CD4-positive, alpha-beta T cell (primary cell): ENCODE measurements at regions not wholly inside any gene's neighbourhood (a gene's known extent, or its start where the extent isn't known, plus 50 kb on each side); places are given as distances from the start of the nearest gene placed in this dataset.

Experiments
- ATAC-seq: fragments of 200-7000 bp; cut with Tn5 transposase; one replicate; pipeline ENCODE4 v1.10.0; 2022; ENCODE audit warnings: mild to moderate bottlenecking; ENCODE audit not compliant: poor library complexity
- CTCF ChIA-PET: fragments of 350-600 bp; sonication (Branson Sonifier 250); formaldehyde crosslinking; loops from one replicate; lab custom pipeline; 2021; ENCODE audit warnings: antibody characterized with exemption, inconsistent platforms; lab: Charles Lee
- POLR2A ChIA-PET: fragments of 350-600 bp; sonication (Branson Sonifier 250); formaldehyde crosslinking; loops from one replicate; lab custom pipeline; 2021; ENCODE audit warnings: antibody characterized with exemption, inconsistent platforms; lab: Charles Lee
- DNase-seq, 14 experiments: peaks; one replicate each; pipeline ENCODE4 v3.0.0-alpha.2; 2013 to 2020; ENCODE audit warnings: mixed read lengths in 2 of 14
- H3K27ac ChIP-seq, 2 donors: one replicate each; pipeline versions ENCODE4 v1.5.1 to v1.7.0; 2013; ENCODE audit warnings: low read length in 2 of 2, low read depth in 1 of 2, mild to moderate bottlenecking in 1 of 2
- H3K27me3 ChIP-seq, 2 experiments: 1 replicate in 1 of 2; 2 replicates in 1 of 2; pipeline versions ENCODE4 v1.6.1 to v1.7.0; 2013; ENCODE audit warnings: low read length in 2 of 2, control low read depth in 1 of 2, mild to moderate bottlenecking in 1 of 2, moderate library complexity in 1 of 2; ENCODE audit not compliant: insufficient read depth in 2 of 2, control insufficient read depth in 1 of 2
- H3K36me3 ChIP-seq: one replicate; pipeline ENCODE4 v1.6.1; 2013; ENCODE audit warnings: low read length, control low read depth; ENCODE audit not compliant: insufficient read depth
- H3K4me1 ChIP-seq: one replicate; pipeline ENCODE4 v1.6.1; 2013; ENCODE audit warnings: low read length, control low read depth; ENCODE audit not compliant: insufficient read depth
- H3K4me3 ChIP-seq: one replicate; pipeline ENCODE4 v1.5.1; 2013; ENCODE audit warnings: mild to moderate bottlenecking, low read length, moderate library complexity
- H3K9me3 ChIP-seq, 2 experiments: 1 replicate in 1 of 2; 2 replicates in 1 of 2; pipeline versions ENCODE4 v1.6.1 to v1.7.0; 2013; ENCODE audit warnings: low read length in 2 of 2, mild to moderate bottlenecking in 2 of 2, control low read depth in 1 of 2, moderate library complexity in 1 of 2; ENCODE audit not compliant: control insufficient read depth in 1 of 2, insufficient read depth in 1 of 2
- H3K27ac Mint-ChIP-seq: one replicate; pipeline ENCODE4 v1.8.0; 2020; ENCODE audit warnings: mixed read lengths
- H3K27me3 Mint-ChIP-seq: one replicate; pipeline ENCODE4 v1.8.0; 2021; ENCODE audit warnings: mixed read lengths
- H3K36me3 Mint-ChIP-seq: one replicate; pipeline ENCODE4 v1.8.0; 2021; ENCODE audit warnings: low read depth, mixed read lengths
- H3K4me1 Mint-ChIP-seq: one replicate; pipeline ENCODE4 v1.8.0; 2021; ENCODE audit warnings: low read depth, mixed read lengths
- H3K4me3 Mint-ChIP-seq: one replicate; pipeline ENCODE4 v1.8.0; 2020; ENCODE audit warnings: mild to moderate bottlenecking, mixed read lengths
- H3K9me3 Mint-ChIP-seq: one replicate; pipeline ENCODE4 v1.8.0; 2020; ENCODE audit warnings: mixed read lengths
- CTCF ChIP-seq: fragments of 200-600 bp; IDR thresholded peaks from one replicate; pipeline ENCODE4 v1.8.0; 2022; ENCODE audit warnings: antibody characterized with exemption, mild to moderate bottlenecking
- intact Hi-C, 2 experiments: fragments of 100-400 bp; cut with DNase I in 1 of 2; cut with micrococcal nuclease in 1 of 2; formaldehyde crosslinking; loops; one replicate each; pipeline versions ENCODE4 v1.15.1 to v1.9.0; 2023 to 2025; cut with DNase I, micrococcal nuclease

GRCh38 chr2:57461624-57462023 is 585.0 kb upstream of the VRK2 start:
- Mint-ChIP-seq H3K4me3 (no peak overlapping the region), H3K9me3 (peaks cover 6% of the 10 kb centered on the region), H3K4me1 (no peaks in the 10 kb centered on the region), H3K27me3 (no peaks in the 10 kb centered on the region), H3K36me3 (no peaks in the 10 kb centered on the region), H3K27ac (no peak overlapping the region)
- POLR2A ChIA-PET = no interaction called here
- H3K4me1 ChIP-seq = no peaks in the 10 kb centered on the region
- no peak for TF ChIP-seq CTCF
- no peak overlapping the region for H3K4me3 ChIP-seq
- intact Hi-C loops = no loop called here
- CTCF ChIA-PET = no interaction called here
- no peak overlapping the region for H3K27ac ChIP-seq
- no peaks in the 10 kb centered on the region for H3K27me3 ChIP-seq
- ATAC-seq (no peak), DNase-seq (no peak)
- peaks cover 0 to 5% of the 10 kb centered on the region in 2 experiments for H3K9me3 ChIP-seq
- H3K36me3 ChIP-seq = no peaks in the 10 kb centered on the region

- Mint-ChIP-seq H3K27me3 (no peaks in the 10 kb centered on the region), H3K4me1 (no peaks in the 10 kb centered on the region), H3K4me3 (no peak overlapping the region), H3K27ac (no peak overlapping the region), H3K36me3 (no peaks in the 10 kb centered on the region), H3K9me3 (peaks cover 5% of the 10 kb centered on the region)
- no peak for TF ChIP-seq CTCF
- no peak for ATAC-seq
- no peak overlapping the region for H3K4me3 ChIP-seq
- POLR2A ChIA-PET = no interaction called here
- CTCF ChIA-PET = no interaction called here
- no peaks in the 10 kb centered on the region for H3K4me1 ChIP-seq
- no peak overlapping the region for H3K27ac ChIP-seq
- intact Hi-C loops = no loop called here
- H3K27me3 ChIP-seq = no peaks in the 10 kb centered on the region
- no peak for DNase-seq
- peaks cover 0 to 8% of the 10 kb centered on the region in 2 experiments for H3K9me3 ChIP-seq
- H3K36me3 ChIP-seq = no peaks in the 10 kb centered on the region
Measured at GRCh38 chr2:57465067-57465466, 581.5 kb upstream of the VRK2 start.

GRCh38 chr2:57465967-57466366 is 580.6 kb upstream of the VRK2 start:
- no peak overlapping the region for H3K4me3 ChIP-seq
- ChIA-PET POLR2A (no interaction called here), CTCF (no interaction called here)
- peaks cover 0 to 9% of the 10 kb centered on the region in 2 experiments for H3K9me3 ChIP-seq
- H3K9me3 Mint-ChIP-seq = peaks cover 5% of the 10 kb centered on the region
- no peaks in the 10 kb centered on the region for H3K36me3 Mint-ChIP-seq
- no peaks in the 10 kb centered on the region for H3K4me1 ChIP-seq
- H3K27me3 ChIP-seq = no peaks in the 10 kb centered on the region
- H3K27ac ChIP-seq = no peak overlapping the region
- no peaks in the 10 kb centered on the region for H3K27me3 Mint-ChIP-seq
- H3K4me1 Mint-ChIP-seq = no peaks in the 10 kb centered on the region
- intact Hi-C loops = no loop called here
- ATAC-seq = no peak
- DNase-seq = no peak
- TF ChIP-seq CTCF = no peak
- H3K36me3 ChIP-seq = no peaks in the 10 kb centered on the region
- H3K4me3 Mint-ChIP-seq = no peak overlapping the region
- no peak overlapping the region for H3K27ac Mint-ChIP-seq
